HCT116 (cell line): ENCODE measurements at regions not wholly inside any gene's neighbourhood (a gene's known extent, or its start where the extent isn't known, plus 50 kb on each side); places are given as distances from the start of the nearest gene placed in this dataset.

Experiments used
- ATAC-seq: fragments of 200-7000 bp; cut with Tn5 transposase; 2 replicates; pipeline ENCODE4 v1.9.1; 2020; ENCODE audit warnings: mild to moderate bottlenecking, moderate library complexity
- BruUV-seq: library from RNA; stranded (reverse); fragments of 400-500 nt; replicated peaks from 2 replicates; lab custom pipeline; 2021; lab: Mats Ljungman, UMichigan
- CTCF ChIA-PET: fragments of 300-600 bp; sonication (Branson Sonifier 250); formaldehyde crosslinking; loops from one replicate; lab custom pipeline; 2021; ENCODE audit warnings: antibody characterized with exemption; lab: Charles Lee
- POLR2A ChIA-PET: fragments of 300-600, 350-600 bp; sonication (Branson Sonifier 250); formaldehyde crosslinking; loops from one replicate; lab custom pipeline; 2021; ENCODE audit warnings: antibody characterized with exemption; lab: Charles Lee
- RAD21 ChIA-PET, 2 experiments: fragments of 300-600 bp; sonication (Branson Sonifier 250); formaldehyde crosslinking; loops; one replicate each; lab custom pipeline; 2023; ENCODE audit warnings: low total read pairs in 2 of 2; ENCODE audit not compliant: uncharacterized antibody in 2 of 2, unreplicated experiment in 2 of 2, low non-redundant PET in 1 of 2; lab: Charles Lee
- DNase-seq: peaks from one replicate; pipeline ENCODE4 v3.0.0-alpha.2; 2010; ENCODE audit warnings: low read depth, low spot score
- H2AFZ ChIP-seq: fragments of 200-600 bp; shearing (Covaris generic), sonication (generic); 2 replicates; pipeline ENCODE4 v1.6.1; 2017; ENCODE audit warnings: low read depth, mixed run types, mixed read lengths, antibody characterized with exemption, low read length; ENCODE audit not compliant: poor library complexity, severe bottlenecking
- H3K27ac ChIP-seq: 2 replicates; pipeline ENCODE4 v1.5.1; 2012; ENCODE audit warnings: low read depth, low read length
- H3K27me3 ChIP-seq: fragments of 200-600 bp; sonication (generic); 2 replicates; pipeline ENCODE4 v1.6.1; 2016; ENCODE audit warnings: mixed run types, low read length, mixed read lengths; ENCODE audit not compliant: insufficient read depth
- H3K36me3 ChIP-seq, 2 experiments: fragments of 200-500 bp in 1 of 2; fragments of 200-600 bp in 1 of 2; sonication (Bioruptor generic) in 1 of 2; sonication (generic) in 1 of 2; 2 replicates each; pipeline versions ENCODE4 v1.5.1 to v1.6.1; 2014 to 2016; ENCODE audit warnings: low read length in 2 of 2, inconsistent platforms in 1 of 2, mixed read lengths in 1 of 2, mixed run types in 1 of 2; ENCODE audit not compliant: insufficient read depth in 2 of 2, control insufficient read depth in 1 of 2
- H3K4me1 ChIP-seq, 2 experiments: fragments of 200-600 bp in 1 of 2; sonication (generic) in 1 of 2; 2 replicates each; pipeline versions ENCODE4 v1.5.1 to v1.6.1; 2012 to 2017; ENCODE audit warnings: low read length in 2 of 2, inconsistent platforms in 1 of 2, mild to moderate bottlenecking in 1 of 2, mixed read lengths in 1 of 2, mixed run types in 1 of 2, moderate library complexity in 1 of 2; ENCODE audit not compliant: insufficient read depth in 2 of 2, control insufficient read depth in 1 of 2
- H3K4me2 ChIP-seq: fragments of 200-600 bp; sonication (generic); 2 replicates; pipeline ENCODE4 v1.6.1; 2017; ENCODE audit warnings: mixed run types, low read length, mixed read lengths
- H3K4me3 ChIP-seq, 2 experiments: fragments of 200-600 bp in 1 of 2; sonication (generic) in 1 of 2; replicated peaks in 1 of 2; 2 replicates each; pipeline ENCODE4 v1.5.1; 2011 to 2016; ENCODE audit warnings: low read length in 2 of 2, control low read depth in 1 of 2, low read depth in 1 of 2, mild to moderate bottlenecking in 1 of 2, mixed read lengths in 1 of 2, mixed run types in 1 of 2
- H3K79me2 ChIP-seq: fragments of 200-600 bp; sonication (generic); 2 replicates; pipeline ENCODE4 v1.6.1; 2017; ENCODE audit warnings: mild to moderate bottlenecking, mixed run types, low read length, moderate library complexity, mixed read lengths; ENCODE audit not compliant: insufficient read depth
- H3K9ac ChIP-seq: fragments of 200-600 bp; sonication (generic); 2 replicates; pipeline ENCODE4 v1.6.1; 2016; ENCODE audit warnings: low read length, mixed read lengths
- H3K9me2 ChIP-seq: fragments of 200-600 bp; sonication (generic), shearing (Covaris generic); 2 replicates; pipeline ENCODE4 v1.6.1; 2017; ENCODE audit warnings: mixed run types, mild to moderate bottlenecking, moderate library complexity; ENCODE audit not compliant: insufficient read depth
- H3K9me3 ChIP-seq, 2 experiments: fragments of 200-500 bp in 1 of 2; fragments of 200-600 bp in 1 of 2; sonication (Bioruptor generic) in 1 of 2; sonication (generic) in 1 of 2; 2 replicates each; pipeline ENCODE4 v1.6.1; 2014 to 2017; ENCODE audit warnings: low read length in 2 of 2, mixed read lengths in 2 of 2, inconsistent platforms in 1 of 2, low read depth in 1 of 2, mild to moderate bottlenecking in 1 of 2, mixed run types in 1 of 2, moderate library complexity in 1 of 2; ENCODE audit not compliant: control insufficient read depth in 1 of 2, insufficient read depth in 1 of 2
- H4K20me1 ChIP-seq: fragments of 200-600 bp; sonication (generic), shearing (Covaris generic); 2 replicates; pipeline ENCODE4 v1.6.1; 2017; ENCODE audit warnings: mixed run types, mild to moderate bottlenecking, moderate library complexity; ENCODE audit not compliant: insufficient read depth
- ATF3 ChIP-seq: IDR thresholded peaks from 2 replicates; pipeline ENCODE4 v1.6.1; 2012
- CBX3 ChIP-seq: IDR thresholded peaks from 2 replicates; pipeline ENCODE4 v1.6.1; 2012; ENCODE audit warnings: low read depth
- EGR1 ChIP-seq: IDR thresholded peaks from 2 replicates; pipeline ENCODE4 v1.6.1; 2012; ENCODE audit warnings: low read depth
- EZH2 ChIP-seq: fragments of 200-600 bp; sonication (generic); IDR thresholded peaks from 2 replicates; pipeline ENCODE4 v1.6.1; 2017; ENCODE audit warnings: antibody characterized with exemption, mixed run types
- EZH2phosphoT487 ChIP-seq: fragments of 200-600 bp; IDR thresholded peaks from 2 replicates; pipeline ENCODE4 v1.6.1; 2018; ENCODE audit warnings: antibody characterized with exemption, borderline replicate concordance
- FOSL1 ChIP-seq: IDR thresholded peaks from 2 replicates; pipeline ENCODE4 v1.6.1; 2012; ENCODE audit warnings: low read depth
- JUND ChIP-seq: IDR thresholded peaks from 2 replicates; pipeline ENCODE4 v1.6.1; 2012
- POLR2A ChIP-seq: IDR thresholded peaks from 2 replicates; pipeline ENCODE4 v1.7.0; 2011; ENCODE audit warnings: borderline replicate concordance; ENCODE audit not compliant: insufficient read depth, insufficient read length; ENCODE audit errors: extremely low read depth
- POLR2AphosphoS5 ChIP-seq: IDR thresholded peaks from 2 replicates; pipeline ENCODE4 v1.6.1; 2011; ENCODE audit warnings: mild to moderate bottlenecking, low read depth, low read length, moderate library complexity
- RAD21 ChIP-seq: IDR thresholded peaks from 2 replicates; pipeline ENCODE4 v1.6.1; 2012; ENCODE audit warnings: low read depth, mild to moderate bottlenecking
- REST ChIP-seq: IDR thresholded peaks from 2 replicates; pipeline ENCODE4 v1.6.1; 2012; ENCODE audit warnings: low read depth
- SIN3A ChIP-seq: IDR thresholded peaks from 2 replicates; pipeline ENCODE4 v1.6.1; 2012; ENCODE audit warnings: low read depth
- SP1 ChIP-seq: IDR thresholded peaks from 2 replicates; pipeline ENCODE4 v1.6.1; 2012; ENCODE audit warnings: low read depth
- SRF ChIP-seq: IDR thresholded peaks from 2 replicates; pipeline ENCODE4 v1.6.1; 2012; ENCODE audit warnings: low read depth
- TCF7L2 ChIP-seq: IDR thresholded peaks from 2 replicates; pipeline ENCODE4 v1.7.0; 2011; ENCODE audit warnings: borderline replicate concordance, inconsistent platforms; ENCODE audit not compliant: insufficient read depth, insufficient read length; ENCODE audit errors: extremely low read depth
- YY1 ChIP-seq: IDR thresholded peaks from 2 replicates; pipeline ENCODE4 v1.6.1; 2011; ENCODE audit warnings: low read length, low read depth, moderate library complexity, mild to moderate bottlenecking; ENCODE audit not compliant: insufficient replicate concordance; ENCODE audit errors: extremely low read depth
- ZBTB33 ChIP-seq: IDR thresholded peaks from 2 replicates; pipeline ENCODE4 v1.6.1; 2011; ENCODE audit warnings: mild to moderate bottlenecking, low read length, moderate library complexity; ENCODE audit not compliant: insufficient replicate concordance; ENCODE audit errors: extremely low read depth
- ZFX ChIP-seq: fragments of 450-650 bp; IDR thresholded peaks from 2 replicates; pipeline ENCODE4 v1.6.1; 2017
- ZNF274 ChIP-seq: fragments of 200-500 bp; sonication (Bioruptor generic); IDR thresholded peaks from 2 replicates; pipeline ENCODE4 v1.6.1; 2014; ENCODE audit warnings: mild to moderate bottlenecking, low read depth, low read length, inconsistent platforms
- intact Hi-C: fragments of 100-400 bp; cut with micrococcal nuclease; formaldehyde crosslinking; loops from 2 replicates; pipeline ENCODE4 v1.10.0; 2022

- Histone ChIP-seq H3K9me2 (no peaks in the 10 kb centered on the region), H3K9ac (peak overlapping the region; percentile 65), H3K4me2 (peak overlapping the region; percentile 92), H3K4me1 (peaks cover 22 to 82% of the 10 kb centered on the region in 2 experiments), H3K9me3 (no peaks in the 10 kb centered on the region), H3K36me3 (no peaks in the 10 kb centered on the region), H3K27me3 (no peaks in the 10 kb centered on the region), H4K20me1 (no peaks in the 10 kb centered on the region), H2AFZ (peak overlapping the region; percentile 86), H3K79me2 (no peaks in the 10 kb centered on the region), H3K4me3 (peak overlapping the region; percentile 22 to 52), H3K27ac (peak overlapping the region; percentile 33)
- POLR2A ChIA-PET = interaction anchor here (1.2 to 1.4 kb wide), 2 partner anchors 8 to 12 kb away, joined by 3 to 4 read pairs; no protein-coding TSS in a partner anchor
- RAD21 ChIA-PET = no interaction called here
- TSS peak; percentile 85 for BruUV-seq
- CTCF ChIA-PET = no interaction called here
- intact Hi-C loops = loop anchor here (10.0 kb wide), 1 partner anchor 207 kb away; the partner anchor contains the start of gene NXT1
- peak; percentile 85 for ATAC-seq
- peak; percentile 80 for DNase-seq
- TF ChIP-seq CBX3 (peak; percentile 45), SP1 (peak; percentile 70), JUND (peak; percentile 86), ZBTB33 (peak; percentile 60), YY1 (no peak), TCF7L2 (peak; percentile 13), EZH2 (no peak), RAD21 (peak; percentile 12; the same call in 1 of the 2 replicates), SRF (no peak; the same call in 1 of the 2 replicates), EGR1 (no peak), REST (no peak), ZNF274 (no peak), POLR2AphosphoS5 (peak; percentile 55), ZFX (no peak), POLR2A (no peak), EZH2phosphoT487 (no peak), ATF3 (no peak), FOSL1 (peak; percentile 94), SIN3A (no peak)
These were observed 62.0 kb upstream of the CD93 start for GRCh38 chr20:23147964-23148730.
